GM12878 (cell line): ENCODE measurements at regions not wholly inside any gene's neighbourhood (a gene's known extent, or its start where the extent isn't known, plus 50 kb on each side); places are given as distances from the start of the nearest gene placed in this dataset.

Experiments
- ATAC-seq: fragments of 200-7000 bp; cut with Tn5 transposase; 3 replicates; pipeline ENCODE4 v1.9.1; 2020; ENCODE audit warnings: mild to moderate bottlenecking, moderate library complexity
- BruUV-seq: library from RNA; stranded (reverse); fragments of 400-500 nt; replicated peaks from 2 replicates; lab custom pipeline; 2021; lab: Mats Ljungman, UMichigan
- CTCF ChIA-PET: fragments of 300-600 bp; sonication (Branson Sonifier 250); formaldehyde crosslinking; extraction: SDS; loops from one replicate; lab custom pipeline; 2021; ENCODE audit warnings: inconsistent platforms; lab: Yijun Ruan, JAX
- POLR2A ChIA-PET: fragments of 350-600 bp; formaldehyde crosslinking; extraction: SDS; loops from one replicate; lab custom pipeline; 2021; ENCODE audit warnings: inconsistent platforms; lab: Charles Lee
- RAD21 ChIA-PET: fragments of 300-600 bp; sonication (Branson Sonifier 250); formaldehyde crosslinking; loops from one replicate; lab custom pipeline; 2023; ENCODE audit warnings: antibody characterized with exemption; ENCODE audit not compliant: unreplicated experiment; lab: Charles Lee
- SMC1A ChIA-PET: fragments of 300-600 bp; sonication (Branson Sonifier 250); formaldehyde crosslinking; loops from one replicate; lab custom pipeline; 2023; ENCODE audit not compliant: unreplicated experiment, uncharacterized antibody; lab: Charles Lee
- DNase-seq: peaks from one replicate; pipeline ENCODE4 v3.0.0-alpha.2; 2011; ENCODE audit warnings: low read depth, low spot score
- FAIRE-seq: peaks from 3 replicates; lab custom pipeline; 2011; peaks lifted over from hg19 to GRCh38; lab: Jason Lieb, UNC
- H2AFZ ChIP-seq: 2 replicates; pipeline ENCODE4 v1.6.0; 2011; ENCODE audit warnings: low read depth, low read length, control low read depth; ENCODE audit not compliant: control insufficient read depth
- H3K27ac ChIP-seq: 2 replicates; pipeline ENCODE4 v1.5.1; 2011; ENCODE audit warnings: control low read depth; ENCODE audit not compliant: control insufficient read depth, insufficient read depth
- H3K27me3 ChIP-seq, 2 experiments: replicated peaks in 1 of 2; 2 replicates each; pipeline versions ENCODE4 v1.6.0 to v1.6.1; 2011; ENCODE audit warnings: low read length in 1 of 2; ENCODE audit not compliant: control insufficient read depth in 2 of 2, insufficient read depth in 2 of 2
- H3K36me3 ChIP-seq, 2 experiments: 2 replicates each; pipeline ENCODE4 v1.5.1; 2011; ENCODE audit warnings: low read length in 1 of 2; ENCODE audit not compliant: control insufficient read depth in 2 of 2, insufficient read depth in 2 of 2
- H3K4me1 ChIP-seq: 2 replicates; pipeline ENCODE4 v1.6.1; 2011; ENCODE audit warnings: mild to moderate bottlenecking, low read length, moderate library complexity, mixed read lengths; ENCODE audit not compliant: control insufficient read depth, insufficient read depth
- H3K4me2 ChIP-seq: 2 replicates; pipeline ENCODE4 v1.6.0; 2011; ENCODE audit warnings: control low read depth; ENCODE audit not compliant: control insufficient read depth, insufficient read depth
- H3K4me3 ChIP-seq: fragments of 200-600 bp; sonication (generic); 2 replicates; pipeline ENCODE4 v1.5.1; 2016
- H3K79me2 ChIP-seq: 2 replicates; pipeline ENCODE4 v1.6.0; 2011; ENCODE audit warnings: low read length; ENCODE audit not compliant: control insufficient read depth, insufficient read depth
- H3K9ac ChIP-seq: 2 replicates; pipeline ENCODE4 v1.8.0; 2011; ENCODE audit warnings: low read length, control low read depth, mixed read lengths; ENCODE audit not compliant: control insufficient read depth, insufficient read depth
- H3K9me3 ChIP-seq: replicated peaks from 3 replicates; pipeline ENCODE4 v1.5.1; 2011; ENCODE audit warnings: mild to moderate bottlenecking, low read length; ENCODE audit not compliant: control insufficient read depth, insufficient read depth
- H4K20me1 ChIP-seq: 2 replicates; pipeline ENCODE4 v1.6.0; 2011; ENCODE audit not compliant: control insufficient read depth, insufficient read depth
- CHD1 ChIP-seq: IDR thresholded peaks from 2 replicates; pipeline ENCODE4 v1.6.1; 2012; ENCODE audit warnings: low read depth, low read length, improper control_type of control experiment
- CREB1 ChIP-seq: IDR thresholded peaks from 2 replicates; pipeline ENCODE4 v1.6.1; 2012; ENCODE audit warnings: low read depth, mild to moderate bottlenecking, inconsistent platforms
- EED ChIP-seq: sonication (generic); IDR thresholded peaks from 2 replicates; pipeline ENCODE4 v1.6.1; 2016; ENCODE audit warnings: antibody characterized with exemption, low read depth
- HCFC1 ChIP-seq: fragments of 150-350 bp; IDR thresholded peaks from 2 replicates; pipeline ENCODE4 v1.6.1; 2014; ENCODE audit warnings: low read length
- MTA2 ChIP-seq: fragments of 450-650 bp; IDR thresholded peaks from 2 replicates; pipeline ENCODE4 v1.6.1; 2016; ENCODE audit warnings: low read depth, mild to moderate bottlenecking, moderate library complexity
- PML ChIP-seq: IDR thresholded peaks from 2 replicates; pipeline ENCODE4 v1.6.1; 2012; ENCODE audit warnings: low read length, inconsistent platforms
- POLR2AphosphoS2 ChIP-seq: IDR thresholded peaks from 2 replicates; pipeline ENCODE4 v1.6.1; 2011; ENCODE audit warnings: low read depth, mild to moderate bottlenecking, low read length, improper control_type of control experiment, moderate library complexity
- SMAD1 ChIP-seq: fragments of 450-650 bp; IDR thresholded peaks from 2 replicates; pipeline ENCODE4 v1.6.1; 2018; ENCODE audit warnings: mild to moderate bottlenecking, low read depth; ENCODE audit not compliant: partially characterized antibody
- SMARCA5 ChIP-seq: fragments of 450-650 bp; IDR thresholded peaks from 2 replicates; pipeline ENCODE4 v1.6.1; 2017; ENCODE audit warnings: mild to moderate bottlenecking
- SMC3 ChIP-seq: IDR thresholded peaks from 2 replicates; pipeline ENCODE4 v1.6.1; 2011; ENCODE audit warnings: low read length, improper control_type of control experiment, borderline replicate concordance
- SREBF1 ChIP-seq: IDR thresholded peaks from 2 replicates; pipeline ENCODE4 v1.6.1; 2012; ENCODE audit warnings: mild to moderate bottlenecking, low read length
- ZBED1 ChIP-seq: IDR thresholded peaks from 2 replicates; pipeline ENCODE4 v1.6.1; 2016; ENCODE audit warnings: borderline replicate concordance
- ZZZ3 ChIP-seq: IDR thresholded peaks from 2 replicates; pipeline ENCODE4 v1.6.1; 2011; ENCODE audit warnings: low read depth; ENCODE audit not compliant: control insufficient read depth, insufficient read length
- WGBS: methylation state at CpG from one replicate; pipeline ENCODE4 v1.1.6; 2016; ENCODE audit warnings: low lambda C conversion rate; ENCODE audit not compliant: insufficient replicate concordance, insufficient coverage; ENCODE audit errors: missing lambda C conversion rate; 5-methylcytosine and 5-hydroxymethylcytosine counted together
- in situ Hi-C: fragments of 300-500 bp; cut with MboI; formaldehyde crosslinking; loops from 9 replicates; pipeline ENCODE4 v1.14.3; 2018; ENCODE audit warnings: mixed read lengths
- intact Hi-C: fragments of 100-400 bp; cut with micrococcal nuclease; formaldehyde crosslinking; loops from one replicate; pipeline ENCODE4 v1.14.2; 2022; ENCODE audit not compliant: unreplicated experiment
- TF ChIP-seq, protein P1 (sequence below): IDR thresholded peaks from 2 replicates; pipeline ENCODE4 v1.6.1; 2011; ENCODE audit warnings: low read depth, mild to moderate bottlenecking, low read length, moderate library complexity, borderline replicate concordance; ENCODE audit errors: extremely low read depth
- TF ChIP-seq, protein P2 (sequence below): fragments of 450-650 bp; IDR thresholded peaks from 2 replicates; pipeline ENCODE4 v1.6.1; 2016; ENCODE audit warnings: mild to moderate bottlenecking, moderate library complexity, borderline replicate concordance
- TF ChIP-seq, protein P3 (sequence below): IDR thresholded peaks from 2 replicates; pipeline ENCODE4 v1.6.1; 2011; ENCODE audit warnings: borderline replicate concordance, low read depth, mild to moderate bottlenecking, moderate library complexity, low read length; ENCODE audit not compliant: insufficient read depth, poor library complexity, severe bottlenecking
- TF ChIP-seq, protein P4 (sequence below): IDR thresholded peaks from 2 replicates; pipeline ENCODE4 v1.6.1; 2012; ENCODE audit warnings: low read depth, low read length, improper control_type of control experiment

DNA sequence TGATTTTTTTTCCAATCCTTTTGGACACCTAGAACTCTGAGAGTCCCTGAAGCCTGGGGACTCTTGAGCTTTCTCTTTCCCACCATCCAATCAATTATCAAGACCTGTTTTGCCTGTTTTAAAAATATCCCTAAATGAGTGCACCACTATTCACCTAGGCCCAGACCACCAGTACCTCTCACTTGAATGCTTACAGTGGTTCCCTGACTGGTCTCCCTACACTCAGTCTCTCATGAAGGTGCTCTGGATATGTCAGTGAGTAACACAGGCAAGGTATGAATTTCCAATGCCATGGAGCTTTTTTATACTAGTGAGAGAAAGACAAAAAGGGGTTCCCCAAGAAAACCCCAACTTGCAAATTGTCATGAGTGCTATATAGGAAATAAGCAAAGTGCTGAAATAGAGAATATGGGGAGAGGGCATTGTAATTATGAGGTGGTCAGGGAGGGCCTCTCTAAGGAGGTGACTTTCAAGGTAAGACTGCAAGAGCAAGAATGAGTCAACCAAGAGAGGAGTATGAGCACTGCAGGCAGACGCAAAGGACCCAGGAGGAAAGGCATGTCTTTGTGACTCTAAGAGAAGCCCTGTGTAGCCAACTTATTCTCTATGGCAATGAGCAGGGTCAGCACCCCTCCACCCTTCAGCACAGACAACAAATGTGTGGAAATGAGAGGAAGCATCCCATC, 85.3 kb upstream of the MBIP start (continued):
- TF ChIP-seq, protein P1, sequence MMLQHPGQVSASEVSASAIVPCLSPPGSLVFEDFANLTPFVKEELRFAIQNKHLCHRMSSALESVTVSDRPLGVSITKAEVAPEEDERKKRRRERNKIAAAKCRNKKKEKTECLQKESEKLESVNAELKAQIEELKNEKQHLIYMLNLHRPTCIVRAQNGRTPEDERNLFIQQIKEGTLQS = no peak
- no peak for TF ChIP-seq EED
- no peak for TF ChIP-seq ZZZ3
- TF ChIP-seq SMC3 = no peak

DNA sequence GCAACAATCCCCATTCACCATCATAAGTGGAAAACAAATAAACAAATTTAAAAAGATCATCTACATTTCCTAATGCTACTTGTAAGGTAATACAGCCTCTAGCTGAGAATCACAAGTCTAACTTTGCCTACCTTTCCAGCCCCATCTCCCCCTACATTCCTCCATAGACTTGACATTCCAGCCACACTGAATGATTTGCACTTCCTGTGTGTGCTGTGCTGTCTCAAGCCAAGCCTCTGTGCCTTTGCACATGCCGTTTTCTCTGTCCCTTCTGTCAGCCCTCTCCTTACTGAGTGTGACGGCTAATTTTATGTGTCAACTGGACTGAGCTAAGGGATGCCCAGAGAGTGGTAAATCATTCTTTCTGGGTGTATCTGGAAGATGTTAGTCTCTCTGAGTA, 82.4 kb upstream of the MBIP start:
- ChIA-PET SMC1A (interaction anchor here (1.1 kb wide), 1 partner anchor 50 kb away, joined by 3 read pairs; no protein-coding TSS in a partner anchor), CTCF (no interaction called here), RAD21 (no interaction called here), POLR2A (no interaction called here)
- 43% methylated on average over 2 of the region's 2 CpGs for WGBS
- Histone ChIP-seq H3K4me2 (no peak overlapping the region), H3K9ac (no peak overlapping the region), H2AFZ (no peak overlapping the region), H3K36me3 (no peaks in the 10 kb centered on the region), H3K79me2 (no peaks in the 10 kb centered on the region), H3K4me1 (no peaks in the 10 kb centered on the region), H3K27ac (no peak overlapping the region), H3K4me3 (no peak overlapping the region), H4K20me1 (no peaks in the 10 kb centered on the region), H3K9me3 (no peaks in the 10 kb centered on the region), H3K27me3 (no peaks in the 10 kb centered on the region)
- in situ Hi-C loops (no loop called here), intact Hi-C loops (no loop called here)
- FAIRE-seq (no peak), ATAC-seq (no peak), DNase-seq (no peak)
- BruUV-seq = no TSS peak
- TF ChIP-seq, protein P2, sequence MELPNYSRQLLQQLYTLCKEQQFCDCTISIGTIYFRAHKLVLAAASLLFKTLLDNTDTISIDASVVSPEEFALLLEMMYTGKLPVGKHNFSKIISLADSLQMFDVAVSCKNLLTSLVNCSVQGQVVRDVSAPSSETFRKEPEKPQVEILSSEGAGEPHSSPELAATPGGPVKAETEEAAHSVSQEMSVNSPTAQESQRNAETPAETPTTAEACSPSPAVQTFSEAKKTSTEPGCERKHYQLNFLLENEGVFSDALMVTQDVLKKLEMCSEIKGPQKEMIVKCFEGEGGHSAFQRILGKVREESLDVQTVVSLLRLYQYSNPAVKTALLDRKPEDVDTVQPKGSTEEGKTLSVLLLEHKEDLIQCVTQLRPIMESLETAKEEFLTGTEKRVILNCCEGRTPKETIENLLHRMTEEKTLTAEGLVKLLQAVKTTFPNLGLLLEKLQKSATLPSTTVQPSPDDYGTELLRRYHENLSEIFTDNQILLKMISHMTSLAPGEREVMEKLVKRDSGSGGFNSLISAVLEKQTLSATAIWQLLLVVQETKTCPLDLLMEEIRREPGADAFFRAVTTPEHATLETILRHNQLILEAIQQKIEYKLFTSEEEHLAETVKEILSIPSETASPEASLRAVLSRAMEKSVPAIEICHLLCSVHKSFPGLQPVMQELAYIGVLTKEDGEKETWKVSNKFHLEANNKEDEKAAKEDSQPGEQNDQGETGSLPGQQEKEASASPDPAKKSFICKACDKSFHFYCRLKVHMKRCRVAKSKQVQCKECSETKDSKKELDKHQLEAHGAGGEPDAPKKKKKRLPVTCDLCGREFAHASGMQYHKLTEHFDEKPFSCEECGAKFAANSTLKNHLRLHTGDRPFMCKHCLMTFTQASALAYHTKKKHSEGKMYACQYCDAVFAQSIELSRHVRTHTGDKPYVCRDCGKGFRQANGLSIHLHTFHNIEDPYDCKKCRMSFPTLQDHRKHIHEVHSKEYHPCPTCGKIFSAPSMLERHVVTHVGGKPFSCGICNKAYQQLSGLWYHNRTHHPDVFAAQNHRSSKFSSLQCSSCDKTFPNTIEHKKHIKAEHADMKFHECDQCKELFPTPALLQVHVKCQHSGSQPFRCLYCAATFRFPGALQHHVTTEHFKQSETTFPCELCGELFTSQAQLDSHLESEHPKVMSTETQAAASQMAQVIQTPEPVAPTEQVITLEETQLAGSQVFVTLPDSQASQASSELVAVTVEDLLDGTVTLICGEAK = no peak
- no peak for TF ChIP-seq SMAD1
- TF ChIP-seq, protein P3, sequence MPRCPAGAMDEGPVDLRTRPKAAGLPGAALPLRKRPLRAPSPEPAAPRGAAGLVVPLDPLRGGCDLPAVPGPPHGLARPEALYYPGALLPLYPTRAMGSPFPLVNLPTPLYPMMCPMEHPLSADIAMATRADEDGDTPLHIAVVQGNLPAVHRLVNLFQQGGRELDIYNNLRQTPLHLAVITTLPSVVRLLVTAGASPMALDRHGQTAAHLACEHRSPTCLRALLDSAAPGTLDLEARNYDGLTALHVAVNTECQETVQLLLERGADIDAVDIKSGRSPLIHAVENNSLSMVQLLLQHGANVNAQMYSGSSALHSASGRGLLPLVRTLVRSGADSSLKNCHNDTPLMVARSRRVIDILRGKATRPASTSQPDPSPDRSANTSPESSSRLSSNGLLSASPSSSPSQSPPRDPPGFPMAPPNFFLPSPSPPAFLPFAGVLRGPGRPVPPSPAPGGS = no peak
- no peak for TF ChIP-seq POLR2AphosphoS2
- TF ChIP-seq SMARCA5 = no peak
- no peak for TF ChIP-seq SREBF1
- no peak for TF ChIP-seq MTA2
- no peak for TF ChIP-seq PML
- no peak for TF ChIP-seq CREB1
- TF ChIP-seq, protein P4, sequence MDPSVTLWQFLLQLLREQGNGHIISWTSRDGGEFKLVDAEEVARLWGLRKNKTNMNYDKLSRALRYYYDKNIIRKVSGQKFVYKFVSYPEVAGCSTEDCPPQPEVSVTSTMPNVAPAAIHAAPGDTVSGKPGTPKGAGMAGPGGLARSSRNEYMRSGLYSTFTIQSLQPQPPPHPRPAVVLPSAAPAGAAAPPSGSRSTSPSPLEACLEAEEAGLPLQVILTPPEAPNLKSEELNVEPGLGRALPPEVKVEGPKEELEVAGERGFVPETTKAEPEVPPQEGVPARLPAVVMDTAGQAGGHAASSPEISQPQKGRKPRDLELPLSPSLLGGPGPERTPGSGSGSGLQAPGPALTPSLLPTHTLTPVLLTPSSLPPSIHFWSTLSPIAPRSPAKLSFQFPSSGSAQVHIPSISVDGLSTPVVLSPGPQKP = no peak
- TF ChIP-seq HCFC1 = no peak
- TF ChIP-seq CHD1 = no peak
- no peak for TF ChIP-seq ZBED1
